Progenitor cell of endocrine pancreas (in vitro differentiated cells): ENCODE measurements at regions not wholly inside any gene's neighbourhood (a gene's known extent, or its start where the extent isn't known, plus 50 kb on each side); places are given as distances from the start of the nearest gene placed in this dataset.
A peak's percentile ranks its signal among the peaks of the same experiment; 100 is the strongest.

Experiments
- DNase-seq: peaks from one replicate; pipeline ENCODE4 v3.0.0; 2021; ENCODE audit warnings: low spot score; ENCODE audit not compliant: unreplicated experiment
- H3K27ac Mint-ChIP-seq: 2 replicates; pipeline ENCODE4 v1.8.0; 2021; ENCODE audit warnings: mild to moderate bottlenecking, moderate library complexity, mixed read lengths
- H3K27me3 Mint-ChIP-seq: 2 replicates; pipeline ENCODE4 v1.8.0; 2021; ENCODE audit warnings: mixed read lengths
- H3K36me3 Mint-ChIP-seq: 2 replicates; pipeline ENCODE4 v1.8.0; 2022; ENCODE audit warnings: mixed read lengths; ENCODE audit not compliant: insufficient read depth
- H3K4me1 Mint-ChIP-seq: 2 replicates; pipeline ENCODE4 v1.8.0; 2021; ENCODE audit warnings: low read depth, mixed read lengths
- H3K4me3 Mint-ChIP-seq: 2 replicates; pipeline ENCODE4 v1.8.0; 2021; ENCODE audit warnings: low read depth, mild to moderate bottlenecking, moderate library complexity, mixed read lengths
- H3K9me3 Mint-ChIP-seq: 2 replicates; pipeline ENCODE4 v1.8.0; 2021; ENCODE audit warnings: low read depth, mixed read lengths
- TF ChIP-seq, protein P1 (sequence below): fragments of 200-600 bp; sonication (generic); IDR thresholded peaks from one replicate; pipeline ENCODE4 v1.5.0; 2021; ENCODE audit warnings: antibody characterized with exemption, mild to moderate bottlenecking; ENCODE audit not compliant: unreplicated experiment

DNA sequence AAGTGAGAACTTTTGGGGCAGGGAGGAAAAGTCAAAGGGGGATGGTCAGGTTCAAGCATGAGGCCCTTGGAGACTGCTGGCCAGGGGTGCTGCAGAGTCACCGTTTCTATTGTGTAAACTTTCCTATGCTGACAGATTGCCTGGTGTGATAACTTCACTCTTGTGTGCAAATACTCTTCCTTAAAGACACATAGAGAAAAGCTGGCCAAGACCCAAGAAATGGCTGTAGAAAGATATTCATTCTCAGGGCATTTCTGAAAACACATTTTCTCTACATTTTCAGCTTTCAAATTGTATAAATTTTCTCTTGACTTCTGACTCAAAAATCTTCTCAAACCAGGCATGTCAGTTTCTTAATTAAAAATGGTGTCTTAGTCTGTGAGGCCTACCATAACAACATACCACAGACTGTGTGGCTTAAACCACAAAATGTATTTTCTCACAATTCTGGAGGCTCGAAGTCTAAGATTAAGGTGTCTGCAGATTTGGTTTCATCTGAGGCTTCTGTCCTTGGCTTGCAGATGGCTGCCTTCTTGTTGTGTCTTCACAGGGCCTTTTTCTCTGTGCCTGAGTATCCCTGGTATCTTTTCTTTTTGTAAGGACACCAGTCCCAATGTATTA is 304.5 kb downstream of the KCNRG start:
- no peak for DNase-seq
- Mint-ChIP-seq H3K27me3 (no peaks in the 10 kb centered on the region), H3K9me3 (peaks cover 7% of the 10 kb centered on the region), H3K36me3 (peaks cover 1% of the 10 kb centered on the region), H3K4me1 (peaks cover 23% of the 10 kb centered on the region), H3K4me3 (no peak overlapping the region), H3K27ac (peak overlapping the region; percentile 87)
- TF ChIP-seq, protein P1, sequence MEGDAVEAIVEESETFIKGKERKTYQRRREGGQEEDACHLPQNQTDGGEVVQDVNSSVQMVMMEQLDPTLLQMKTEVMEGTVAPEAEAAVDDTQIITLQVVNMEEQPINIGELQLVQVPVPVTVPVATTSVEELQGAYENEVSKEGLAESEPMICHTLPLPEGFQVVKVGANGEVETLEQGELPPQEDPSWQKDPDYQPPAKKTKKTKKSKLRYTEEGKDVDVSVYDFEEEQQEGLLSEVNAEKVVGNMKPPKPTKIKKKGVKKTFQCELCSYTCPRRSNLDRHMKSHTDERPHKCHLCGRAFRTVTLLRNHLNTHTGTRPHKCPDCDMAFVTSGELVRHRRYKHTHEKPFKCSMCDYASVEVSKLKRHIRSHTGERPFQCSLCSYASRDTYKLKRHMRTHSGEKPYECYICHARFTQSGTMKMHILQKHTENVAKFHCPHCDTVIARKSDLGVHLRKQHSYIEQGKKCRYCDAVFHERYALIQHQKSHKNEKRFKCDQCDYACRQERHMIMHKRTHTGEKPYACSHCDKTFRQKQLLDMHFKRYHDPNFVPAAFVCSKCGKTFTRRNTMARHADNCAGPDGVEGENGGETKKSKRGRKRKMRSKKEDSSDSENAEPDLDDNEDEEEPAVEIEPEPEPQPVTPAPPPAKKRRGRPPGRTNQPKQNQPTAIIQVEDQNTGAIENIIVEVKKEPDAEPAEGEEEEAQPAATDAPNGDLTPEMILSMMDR, result no peak

DNA sequence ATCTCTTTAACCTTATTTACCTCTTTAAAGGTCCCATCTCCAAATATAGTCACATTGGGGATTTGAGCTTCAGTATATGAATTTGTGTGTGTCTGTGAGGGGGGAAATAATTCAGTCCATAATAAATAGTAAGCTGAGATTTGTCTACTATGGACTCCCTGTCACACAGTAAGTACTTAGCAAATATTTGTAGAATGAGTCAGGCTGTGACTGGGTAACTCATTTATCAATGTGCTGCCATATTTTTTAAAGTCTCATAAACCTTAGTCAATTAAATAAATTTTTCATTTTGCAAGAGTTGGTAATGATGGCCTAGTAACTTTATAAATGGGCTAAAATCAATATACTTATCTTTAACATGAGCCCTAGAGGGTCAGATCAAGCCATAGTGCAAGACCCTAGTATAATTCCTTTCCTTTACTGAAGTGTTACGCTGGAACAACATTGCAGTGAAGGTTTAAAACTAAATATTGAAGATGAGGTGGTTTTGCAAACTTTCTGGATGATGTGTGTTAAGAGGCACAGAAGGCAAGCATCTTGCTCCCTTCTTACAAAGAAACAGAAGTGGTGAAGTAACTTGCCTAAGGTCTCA is 305.1 kb downstream of the KCNRG start:
- DNase-seq, result no peak
- H3K27me3 Mint-ChIP-seq, result no peaks in the 10 kb centered on the region
- no peak overlapping the region for H3K4me3 Mint-ChIP-seq
- H3K4me1 Mint-ChIP-seq, result peaks cover 23% of the 10 kb centered on the region
- peaks cover 7% of the 10 kb centered on the region for H3K9me3 Mint-ChIP-seq
- H3K36me3 Mint-ChIP-seq, result peaks cover 1% of the 10 kb centered on the region
- TF ChIP-seq, protein P1, result no peak
- peak overlapping the region; percentile 87 for H3K27ac Mint-ChIP-seq

DNA sequence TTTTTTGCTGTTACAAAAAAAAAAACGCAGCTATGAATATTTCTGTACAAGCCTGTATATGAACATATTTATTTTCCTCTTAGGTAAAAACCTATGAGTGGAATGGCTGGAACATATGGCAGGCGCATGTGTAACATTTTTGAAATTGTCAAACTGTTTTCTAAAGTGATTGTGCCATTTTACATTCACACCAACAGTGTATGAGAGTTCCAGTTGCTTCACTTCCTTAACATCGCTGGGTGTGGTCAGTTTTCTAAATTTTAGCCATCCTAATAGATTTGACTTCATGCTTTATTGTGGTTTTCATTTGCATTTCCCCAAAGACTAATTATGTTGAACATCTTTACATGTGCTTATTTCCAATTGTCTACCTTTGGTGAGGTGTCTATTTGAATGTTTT is 306.8 kb downstream of the KCNRG start:
- H3K4me3 Mint-ChIP-seq, result no peak overlapping the region
- peaks cover 23% of the 10 kb centered on the region for H3K4me1 Mint-ChIP-seq
- H3K36me3 Mint-ChIP-seq, result peaks cover 1% of the 10 kb centered on the region
- peaks cover 7% of the 10 kb centered on the region for H3K9me3 Mint-ChIP-seq
- no peak for DNase-seq
- H3K27me3 Mint-ChIP-seq, result no peaks in the 10 kb centered on the region
- TF ChIP-seq, protein P1, result no peak
- H3K27ac Mint-ChIP-seq, result no peak overlapping the region

DNA sequence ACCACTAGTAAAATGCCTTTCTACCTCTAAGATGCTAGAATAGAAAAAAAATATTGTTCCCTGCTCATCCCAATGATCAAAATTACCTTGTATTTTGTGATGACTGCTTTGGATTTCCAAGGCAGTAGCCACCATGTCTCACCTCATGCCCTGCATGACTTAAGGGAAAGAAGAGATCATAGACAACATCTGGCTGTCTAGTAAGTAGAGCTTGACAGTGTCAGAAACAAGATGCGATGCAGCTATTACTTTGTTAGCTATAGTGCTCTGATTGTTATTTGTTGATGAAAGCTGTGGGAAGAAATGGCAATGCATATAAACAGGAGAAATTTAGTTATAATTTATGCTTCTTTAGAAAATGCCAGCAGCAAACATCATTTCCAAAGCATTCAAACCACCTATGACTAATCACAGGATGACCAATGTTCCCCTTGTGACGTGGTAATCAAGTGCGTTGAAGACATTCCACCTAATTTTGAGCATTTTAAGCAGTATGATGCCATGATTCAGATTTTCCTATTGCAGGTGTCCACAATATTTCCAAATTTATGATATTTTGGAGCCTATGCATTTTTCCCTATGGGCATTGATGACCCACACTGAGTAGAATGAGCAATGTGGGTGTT is 308.3 kb downstream of the KCNRG start:
- no peaks in the 10 kb centered on the region for H3K27me3 Mint-ChIP-seq
- H3K36me3 Mint-ChIP-seq, result peaks cover 1% of the 10 kb centered on the region
- H3K27ac Mint-ChIP-seq, result no peak overlapping the region
- H3K9me3 Mint-ChIP-seq, result peaks cover 7% of the 10 kb centered on the region
- TF ChIP-seq, protein P1, result no peak
- DNase-seq, result no peak
- no peak overlapping the region for H3K4me3 Mint-ChIP-seq
- H3K4me1 Mint-ChIP-seq, result peaks cover 21% of the 10 kb centered on the region

DNA sequence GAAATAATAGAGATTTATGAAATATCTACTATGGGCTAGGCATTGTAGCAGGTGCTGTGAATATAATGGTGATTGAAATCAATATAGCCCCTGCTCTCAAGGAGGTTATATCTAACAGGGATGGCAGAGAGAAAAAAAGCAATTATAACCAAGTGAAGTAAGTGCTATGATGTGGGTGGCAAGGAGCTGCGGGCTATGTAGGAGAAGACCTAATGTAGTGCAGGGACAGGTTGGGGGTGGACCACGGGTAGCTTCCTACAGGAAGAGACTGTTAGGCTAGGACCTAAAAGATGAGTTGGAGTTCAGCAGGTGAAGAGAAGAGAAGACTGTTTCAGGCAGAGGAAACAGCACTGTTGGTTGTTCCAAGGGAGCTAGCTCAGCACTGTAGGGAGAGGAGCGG is 311.0 kb downstream of the KCNRG start:
- Mint-ChIP-seq H3K27me3 (no peaks in the 10 kb centered on the region), H3K9me3 (peaks cover 7% of the 10 kb centered on the region), H3K36me3 (peaks cover 1% of the 10 kb centered on the region), H3K4me3 (no peak overlapping the region), H3K4me1 (no peaks in the 10 kb centered on the region), H3K27ac (no peak overlapping the region)
- no peak for DNase-seq
- TF ChIP-seq, protein P1, result no peak
